SW 1271 (cell line): ENCODE measurements at regions not wholly inside any gene's neighbourhood (a gene's known extent, or its start where the extent isn't known, plus 50 kb on each side); places are given as distances from the start of the nearest gene placed in this dataset.
A peak's percentile ranks its signal among the peaks of the same experiment; 100 is the strongest.
"Not testable (repeated sequence)": the region's sequence is repeated elsewhere in the genome, so short reads cannot be mapped to it uniquely, and the experiment has no call there.

Source experiments
- DNase-seq, 2 experiments: peaks; one replicate each; lab custom pipeline; 2025; lab: John Stamatoyannopoulos, UW

GRCh38 chr9:97179616-97180015 lies 127.8 kb upstream of the CCDC180 start:
- no peak for DNase-seq

GRCh38 chr9:97176206-97176605 lies 131.3 kb upstream of the CCDC180 start:
- DNase-seq: no peak

DNA sequence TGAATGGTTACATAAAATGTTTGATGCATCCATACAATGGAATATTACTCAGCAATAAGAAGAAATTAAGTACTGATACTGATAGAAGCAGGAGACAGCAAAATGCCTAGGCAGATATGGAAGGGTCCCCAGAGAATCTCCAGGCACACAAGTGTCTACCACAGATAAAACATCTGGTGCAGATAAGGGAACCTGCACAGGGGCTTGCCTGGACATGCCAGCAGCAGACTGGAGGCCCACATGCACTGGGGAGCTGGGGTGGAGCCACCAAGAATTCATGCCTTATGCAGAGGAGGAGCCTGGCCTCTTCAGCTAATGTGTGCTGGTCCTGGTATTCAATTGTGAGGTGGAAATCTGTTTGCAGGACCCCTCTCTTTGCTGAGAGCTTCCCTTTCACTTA lies 129.2 kb upstream of the CTSV start:
- not testable (repeated sequence) for DNase-seq

DNA sequence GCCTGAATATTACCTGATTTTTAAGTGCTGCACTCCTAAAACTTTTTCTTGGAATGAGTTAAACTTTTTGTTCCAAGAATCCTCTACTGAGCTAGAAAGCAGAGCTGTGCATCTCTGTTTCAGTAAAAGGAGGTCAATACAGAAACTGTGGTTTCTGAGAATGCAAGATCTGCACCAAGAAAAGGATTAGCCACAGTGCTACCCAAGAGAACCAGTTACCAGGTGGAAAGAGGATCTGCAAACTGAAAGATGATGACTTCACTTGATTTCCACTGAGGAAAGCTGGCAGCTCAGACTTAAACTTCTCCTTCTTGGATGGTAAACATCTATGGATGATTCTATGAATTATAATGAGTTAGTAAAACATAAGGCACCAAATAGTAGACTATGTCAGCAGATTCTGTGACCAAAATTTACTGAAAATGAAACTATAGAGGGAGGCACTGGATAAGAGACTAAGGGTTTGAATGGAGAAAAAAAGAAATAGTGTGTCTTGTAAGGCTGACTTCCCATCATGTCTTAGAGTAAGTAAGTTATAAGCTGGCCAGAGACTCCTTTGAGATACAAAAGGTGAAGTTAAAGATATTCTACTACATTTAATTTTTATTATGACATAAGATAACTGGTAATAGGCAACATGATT lies 127.7 kb upstream of the CTSV start:
- DNase-seq: not testable (repeated sequence)

DNA sequence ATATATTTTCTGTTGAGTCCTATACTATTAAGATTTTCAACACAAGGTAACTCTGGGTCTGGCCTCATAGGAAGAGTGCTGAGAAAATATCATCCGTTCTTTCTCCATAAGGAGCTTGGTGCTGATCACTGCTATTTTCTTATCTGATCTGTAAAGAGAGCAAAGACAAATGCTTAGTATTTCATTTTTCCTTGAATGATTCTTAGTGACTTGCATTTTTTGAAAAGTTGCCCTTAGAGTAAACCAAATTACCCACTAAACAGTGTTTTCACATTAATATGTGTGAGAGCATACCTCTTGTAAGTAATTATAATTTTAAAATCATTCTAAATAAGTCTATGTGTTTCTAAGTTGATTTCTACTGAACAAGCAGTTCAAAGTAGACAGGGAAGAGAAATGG lies 121.3 kb upstream of the CTSV start:
- DNase-seq: no peak

DNA sequence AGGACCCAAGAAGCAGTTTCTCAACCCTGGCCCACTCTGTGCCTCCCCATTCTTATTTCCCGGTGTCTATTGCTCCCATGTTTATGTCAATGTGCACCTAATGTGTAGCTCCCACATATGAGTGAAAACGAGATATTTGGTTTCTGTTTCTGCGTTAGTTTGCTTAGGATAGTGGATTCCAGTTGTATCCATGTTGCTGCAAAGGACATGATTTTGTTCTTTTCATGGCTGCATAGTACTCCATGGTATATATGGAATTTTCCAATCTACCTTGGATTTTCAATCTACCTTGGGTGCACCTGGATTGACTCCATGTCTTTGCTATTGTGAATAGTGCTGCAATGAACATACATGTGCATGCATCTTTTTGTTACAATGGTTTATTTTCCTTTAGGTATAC lies 119.8 kb upstream of the CTSV start:
- DNase-seq: not testable (repeated sequence)

DNA sequence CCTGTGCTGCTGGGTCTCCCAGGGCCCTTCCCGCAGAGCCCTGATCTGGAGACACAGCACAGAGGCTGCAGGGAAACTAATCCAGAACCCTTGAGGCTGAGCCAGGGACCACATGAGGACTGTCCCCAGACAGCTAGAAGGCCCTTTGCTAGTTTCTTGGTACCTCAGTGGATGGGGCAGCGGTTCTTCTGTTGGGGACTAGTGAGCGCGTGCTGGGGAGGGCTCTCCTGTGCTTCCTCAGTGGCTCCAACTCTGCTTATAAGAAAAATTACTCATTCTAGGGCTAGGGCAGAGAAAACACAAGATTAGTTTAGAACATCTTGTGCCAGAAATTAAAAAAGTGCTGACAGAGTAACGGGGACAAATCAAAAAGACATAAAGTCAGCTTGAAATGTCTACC lies 116.5 kb upstream of the CTSV start:
- not testable (repeated sequence) for DNase-seq

GRCh38 chr9:97153967-97154366 lies 115.0 kb upstream of the CTSV start:
- DNase-seq: no peak

- not testable (repeated sequence) for DNase-seq
Observed at GRCh38 chr9:97153160-97153559, 114.2 kb upstream of the CTSV start.

- DNase-seq: not testable (repeated sequence)
Observed at GRCh38 chr9:97150471-97150870, 111.5 kb upstream of the CTSV start.

DNA sequence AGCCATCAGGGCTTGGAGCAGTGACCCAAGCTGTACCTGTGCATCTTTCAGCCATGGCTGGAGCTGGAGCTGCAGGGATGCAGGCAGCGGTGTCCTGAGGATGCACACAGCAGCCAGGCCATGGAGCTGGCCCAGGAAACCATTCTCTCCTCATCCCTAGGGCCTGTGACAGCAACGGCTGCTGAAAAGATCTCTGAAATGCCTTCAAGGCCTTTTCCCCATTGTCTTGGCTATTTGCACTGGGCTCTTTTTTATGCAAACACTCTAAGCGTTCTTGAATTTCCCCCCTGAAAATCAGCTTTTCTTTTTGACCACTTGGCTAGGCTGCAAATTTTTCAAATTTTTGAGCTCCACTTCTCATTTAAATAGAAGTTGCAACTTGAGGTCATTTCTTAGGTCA lies 109.5 kb upstream of the CTSV start:
- DNase-seq: not testable (repeated sequence)

- DNase-seq: not testable (repeated sequence)
Observed at GRCh38 chr9:97145680-97146079, 106.7 kb upstream of the CTSV start.

GRCh38 chr9:97140566-97140965 lies 101.6 kb upstream of the CTSV start:
- DNase-seq: no peak

- DNase-seq: no peak
Observed at GRCh38 chr9:97136421-97136820, 97.5 kb upstream of the CTSV start.

- not testable (repeated sequence) for DNase-seq
Observed at GRCh38 chr9:97133966-97134365, 95.0 kb upstream of the CTSV start.

DNA sequence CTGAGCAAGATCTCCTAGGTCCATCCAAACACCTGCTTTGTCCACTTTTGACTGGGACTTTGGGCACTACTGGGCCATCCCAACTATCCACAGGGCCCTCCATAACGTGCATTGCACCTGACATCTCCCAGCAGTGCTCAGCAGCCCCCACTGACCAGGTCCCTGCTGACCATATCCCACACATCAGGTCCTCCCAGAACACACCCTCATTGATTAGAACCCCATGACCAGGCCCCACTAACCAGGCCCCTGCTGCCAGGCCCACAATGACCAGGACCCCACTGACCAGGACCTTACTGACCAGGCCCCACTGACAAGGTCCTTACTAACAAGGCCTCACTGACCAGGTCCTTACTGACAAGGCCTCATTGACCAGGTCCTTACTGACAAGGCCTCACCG lies 93.9 kb upstream of the CTSV start:
- no peak for DNase-seq

DNA sequence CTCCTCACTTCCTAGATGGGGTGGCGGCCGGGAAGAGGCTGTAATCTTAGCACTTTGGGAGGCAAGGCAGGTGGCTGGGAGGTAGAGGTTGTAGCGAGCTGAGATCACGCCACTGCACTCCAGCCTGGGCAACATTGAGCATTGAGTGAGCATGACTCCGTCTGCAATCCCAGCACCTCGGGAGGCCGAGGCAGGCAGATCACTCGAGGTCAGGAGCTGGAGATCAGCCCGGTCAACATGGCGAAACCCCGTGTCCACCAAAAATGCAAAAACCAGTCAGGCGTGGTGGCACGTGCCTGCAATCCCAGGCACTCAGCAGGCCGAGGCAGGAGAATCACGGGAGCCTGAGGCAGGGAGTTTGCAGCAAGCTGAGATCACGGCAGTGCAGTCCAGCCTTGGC lies 91.9 kb upstream of the CTSV start:
- DNase-seq: not testable (repeated sequence)

- DNase-seq: not testable (repeated sequence)
Observed at GRCh38 chr9:97130387-97130786, 91.4 kb upstream of the CTSV start.

DNA sequence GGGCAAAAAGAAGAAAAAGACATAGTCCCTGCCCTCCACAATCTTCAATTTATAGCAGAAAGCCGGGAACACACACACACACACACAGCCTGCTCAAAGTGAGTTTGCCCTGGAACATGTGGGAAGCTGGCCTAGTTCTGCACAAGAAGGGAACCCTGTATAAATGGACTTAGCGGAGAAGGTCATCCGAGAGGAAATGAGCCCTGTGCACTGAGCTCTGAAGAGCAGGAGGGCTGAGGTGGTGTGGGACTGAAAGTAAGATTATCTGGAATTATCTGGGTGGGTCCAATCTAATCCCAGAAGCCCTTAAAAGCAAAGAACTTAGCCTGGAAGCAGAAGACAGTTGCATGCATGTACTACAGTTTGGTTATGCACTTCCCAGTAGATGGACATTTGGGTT lies 90.0 kb upstream of the CTSV start:
- DNase-seq: no peak

- DNase-seq: no peak
Observed at GRCh38 chr9:97124256-97124655, 85.3 kb upstream of the CTSV start.

DNA sequence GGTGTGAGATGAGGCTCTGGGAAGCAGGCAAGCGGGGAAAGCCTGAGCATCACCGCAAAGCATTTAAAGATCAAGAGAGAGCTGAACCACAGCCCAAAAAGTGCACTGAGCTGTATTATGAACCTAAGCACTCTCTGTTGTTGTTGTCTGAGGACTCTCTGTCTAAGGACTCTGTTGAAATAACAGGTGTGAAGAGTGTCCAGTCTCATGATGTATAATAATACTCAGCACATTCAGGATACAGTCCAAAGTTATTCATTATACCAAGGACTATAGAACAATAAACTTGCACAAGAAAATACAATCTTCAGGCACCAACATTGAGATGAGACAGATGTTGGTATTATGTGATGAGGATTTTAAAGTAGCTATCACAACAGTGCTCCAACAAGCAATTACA lies 71.8 kb upstream of the CTSV start:
- DNase-seq: no peak

- peak; percentile 8 to 48 for DNase-seq
Observed at GRCh38 chr9:97109194-97109811, 70.4 kb upstream of the CTSV start.

GRCh38 chr9:97105220-97105619 lies 66.3 kb upstream of the CTSV start:
- peak in 1 of 2 experiments; percentile 8 for DNase-seq
